ENCODE measurements at regions not wholly inside any gene's neighbourhood (a gene's known extent, or its start where the extent isn't known, plus 50 kb on each side); places are given as distances from the start of the nearest gene placed in this dataset.

DNA sequence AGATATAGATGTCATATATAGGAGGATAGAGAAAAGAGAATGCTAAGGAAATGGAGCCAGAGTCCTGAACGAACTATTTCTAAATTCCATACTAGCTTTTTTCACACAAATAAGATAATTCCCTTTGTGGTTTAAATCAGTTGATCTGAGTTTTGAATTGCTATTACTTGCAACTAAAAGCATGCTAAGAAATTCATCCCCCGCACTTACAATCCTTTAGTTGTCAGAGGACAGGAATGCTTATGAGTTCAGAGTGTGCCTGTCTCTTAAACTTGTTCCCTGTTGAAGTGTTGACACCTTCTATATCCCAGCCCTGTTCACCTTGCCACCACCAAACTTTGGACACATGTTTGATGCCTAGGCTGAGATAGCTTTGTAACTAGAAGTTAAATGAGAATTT lies 406.2 kb downstream of the METTL15 start:
- FAIRE-seq (no peak), DNase-seq (ENCODE audit: extremely low spot score, insufficient read length, low read depth) (no peak)

GRCh38 chr11:28512143-28512756 lies 404.1 kb downstream of the METTL15 start:
- FAIRE-seq (no peak), DNase-seq (ENCODE audit: extremely low spot score, insufficient read length, low read depth) (no peak)

DNA sequence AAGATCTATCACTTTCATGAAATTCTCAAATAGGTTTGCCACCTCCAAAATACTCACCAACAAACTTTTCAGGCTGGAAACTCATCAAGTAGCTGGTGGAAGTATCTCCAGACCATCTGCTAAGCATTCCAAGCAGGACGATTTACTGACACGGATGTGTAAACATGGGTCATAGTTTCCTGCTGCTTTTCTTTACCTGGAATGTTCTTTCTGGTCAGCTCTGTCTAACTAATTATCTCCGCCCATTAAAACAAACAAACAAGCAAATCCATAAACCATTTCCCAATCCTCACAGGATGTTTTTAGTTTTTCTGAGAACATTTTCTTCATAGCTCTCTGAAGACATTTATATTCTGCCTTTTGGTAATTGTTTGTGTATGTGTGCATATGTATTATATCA lies 397.0 kb downstream of the METTL15 start:
- no peak for FAIRE-seq
- no peak for DNase-seq (ENCODE audit: extremely low spot score, insufficient read length, low read depth)

- FAIRE-seq (no peak), DNase-seq (ENCODE audit: extremely low spot score, insufficient read length, low read depth) (no peak)
Measured at GRCh38 chr11:28504555-28505110, 396.4 kb downstream of the METTL15 start.

DNA sequence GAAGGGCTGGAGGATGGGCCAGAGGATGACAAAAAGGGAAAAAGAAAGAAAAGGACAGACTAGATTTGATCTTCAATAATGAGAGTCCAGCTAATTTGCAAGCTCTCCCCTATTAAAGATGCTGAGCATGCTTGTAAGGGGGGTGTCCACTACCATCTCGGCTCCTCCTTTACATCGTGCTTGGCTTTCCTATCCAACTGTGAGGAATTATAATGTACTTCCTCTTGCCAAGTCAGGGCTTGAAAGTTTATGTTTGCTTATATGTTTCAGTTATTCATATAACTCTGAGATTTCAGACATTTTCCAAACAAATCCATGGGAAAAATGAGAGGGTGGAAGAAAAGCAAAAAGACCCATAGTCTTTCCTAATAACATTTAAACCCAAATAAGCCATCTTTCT lies 387.1 kb downstream of the METTL15 start:
- no peak for DNase-seq (ENCODE audit: extremely low spot score, insufficient read length, low read depth)
- no peak for FAIRE-seq

GRCh38 chr11:28491431-28491830 lies 383.2 kb downstream of the METTL15 start:
- FAIRE-seq (no peak), DNase-seq (ENCODE audit: extremely low spot score, insufficient read length, low read depth) (no peak)

DNA sequence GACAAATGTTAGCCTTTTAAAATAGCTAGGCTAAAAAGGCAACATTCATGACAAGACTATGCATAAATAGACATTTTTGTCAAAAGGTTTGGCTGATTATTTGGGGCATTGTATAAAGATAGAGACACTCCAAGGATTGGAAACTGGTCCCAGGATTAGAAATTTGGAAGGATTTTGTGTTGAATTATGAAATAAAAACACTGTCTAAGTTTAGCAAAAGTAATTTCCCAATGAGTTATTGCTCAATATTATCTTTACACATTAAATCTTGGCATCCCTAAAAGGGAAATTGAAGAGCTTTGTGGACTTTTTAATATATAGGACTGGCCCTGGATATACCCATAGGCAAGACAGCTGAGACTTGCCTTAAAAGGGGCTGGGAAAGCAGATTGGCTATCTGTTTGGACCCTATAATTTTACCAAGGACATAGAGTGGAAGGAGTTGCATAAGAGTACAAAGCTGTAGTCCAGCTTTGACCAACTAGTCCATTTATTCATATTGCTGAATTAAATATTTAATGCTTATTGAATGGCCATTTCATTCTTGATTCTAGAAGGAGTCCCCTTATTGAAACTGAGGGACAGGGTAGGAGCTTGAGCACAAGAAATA lies 382.7 kb downstream of the METTL15 start:
- DNase-seq (ENCODE audit: extremely low spot score, insufficient read length, low read depth): no peak
- no peak for FAIRE-seq

DNA sequence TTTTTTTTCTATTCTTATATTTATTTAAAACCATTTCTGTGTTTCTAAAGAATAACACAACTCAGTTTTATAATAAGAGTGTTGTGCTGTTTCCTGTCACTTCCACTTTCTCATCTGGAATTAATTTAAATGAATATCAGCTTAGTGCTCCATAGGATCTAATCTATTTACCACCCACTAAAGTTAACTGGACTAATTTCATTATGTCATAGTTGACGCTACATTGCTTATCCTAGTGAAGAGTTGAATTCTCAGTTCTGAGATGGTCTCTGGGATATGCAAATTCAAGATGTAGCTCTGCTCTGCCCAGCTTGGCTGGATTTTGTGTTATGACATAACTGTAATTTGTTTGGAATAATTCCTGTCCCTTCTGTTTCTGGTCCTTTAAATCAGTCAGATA lies 380.1 kb downstream of the METTL15 start:
- FAIRE-seq: no peak
- no peak for DNase-seq (ENCODE audit: extremely low spot score, insufficient read length, low read depth)

- DNase-seq (ENCODE audit: extremely low spot score, insufficient read length, low read depth) (no peak), FAIRE-seq (no peak)
Measured at GRCh38 chr11:28483072-28483867, 375.1 kb downstream of the METTL15 start.

DNA sequence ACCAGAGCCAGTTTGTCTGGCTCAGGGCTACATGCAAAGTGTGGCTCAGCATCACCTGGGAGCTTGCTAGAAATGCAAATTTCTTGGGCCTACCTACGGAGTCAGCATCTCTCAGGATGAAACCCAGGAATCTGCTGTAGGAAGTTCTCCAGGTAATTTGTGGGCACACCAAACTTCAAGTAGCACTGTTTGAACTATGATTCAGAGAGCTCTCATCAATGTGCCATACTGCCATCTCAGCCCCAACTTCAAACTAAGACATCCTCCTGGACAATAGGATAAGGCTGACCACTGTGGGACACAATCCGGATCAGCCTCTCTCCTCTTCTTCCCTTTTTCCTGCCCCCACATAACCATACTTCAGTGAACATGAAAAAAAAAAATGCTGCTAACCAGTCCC lies 374.5 kb downstream of the METTL15 start:
- FAIRE-seq (no peak), DNase-seq (ENCODE audit: extremely low spot score, insufficient read length, low read depth) (no peak)

DNA sequence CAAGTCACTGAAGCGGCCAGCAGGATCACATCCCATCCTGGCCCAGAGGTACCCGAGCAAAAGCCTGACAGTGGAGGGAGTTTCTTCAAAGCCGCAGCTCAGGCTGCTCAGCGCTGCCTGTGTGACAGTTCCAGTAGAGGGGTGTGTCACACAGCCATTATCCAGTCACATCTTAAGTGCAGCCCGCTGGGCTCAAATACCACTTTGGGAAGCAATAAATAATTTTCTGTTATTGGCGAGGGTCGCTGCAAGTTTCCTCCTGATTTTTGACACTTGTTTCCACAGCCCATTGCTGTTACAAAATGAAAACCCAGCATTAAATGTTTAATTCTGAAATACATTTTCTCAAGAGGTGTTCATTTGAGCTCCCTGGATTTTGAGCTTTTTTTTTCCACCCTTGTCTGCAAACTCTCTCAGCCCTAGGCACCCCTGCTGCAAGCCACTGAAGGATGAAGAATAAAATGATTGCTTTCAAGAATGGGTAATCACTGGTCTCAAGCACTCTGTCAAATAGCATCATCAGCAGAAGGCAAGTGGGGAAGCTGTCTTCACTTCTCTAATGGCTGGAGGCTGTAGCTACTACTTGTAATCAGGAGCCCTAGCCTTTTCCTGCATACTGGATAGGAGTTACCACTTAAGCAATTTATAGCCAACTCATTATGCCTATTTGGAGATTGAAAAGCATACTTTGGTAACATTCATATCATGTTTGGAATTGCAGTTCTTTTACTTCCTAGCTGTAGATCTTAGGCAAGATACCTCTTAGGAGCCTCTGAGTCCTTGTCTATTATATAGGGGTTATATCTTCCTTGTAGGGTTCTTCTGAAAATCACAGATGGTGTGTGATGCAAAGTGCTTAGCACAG lies 373.7 kb downstream of the METTL15 start:
- FAIRE-seq (no peak), DNase-seq (ENCODE audit: extremely low spot score, insufficient read length, low read depth) (no peak)

- no peak for FAIRE-seq
- no peak for DNase-seq (ENCODE audit: extremely low spot score, insufficient read length, low read depth)
Measured at GRCh38 chr11:28480406-28480805, 372.2 kb downstream of the METTL15 start.

- DNase-seq (ENCODE audit: extremely low spot score, insufficient read length, low read depth) (no peak), FAIRE-seq (no peak)
Measured at GRCh38 chr11:28476864-28477263, 368.7 kb downstream of the METTL15 start.

- FAIRE-seq: no peak
- DNase-seq (ENCODE audit: extremely low spot score, insufficient read length, low read depth): no peak
Measured at GRCh38 chr11:28476049-28476448, 367.9 kb downstream of the METTL15 start.

DNA sequence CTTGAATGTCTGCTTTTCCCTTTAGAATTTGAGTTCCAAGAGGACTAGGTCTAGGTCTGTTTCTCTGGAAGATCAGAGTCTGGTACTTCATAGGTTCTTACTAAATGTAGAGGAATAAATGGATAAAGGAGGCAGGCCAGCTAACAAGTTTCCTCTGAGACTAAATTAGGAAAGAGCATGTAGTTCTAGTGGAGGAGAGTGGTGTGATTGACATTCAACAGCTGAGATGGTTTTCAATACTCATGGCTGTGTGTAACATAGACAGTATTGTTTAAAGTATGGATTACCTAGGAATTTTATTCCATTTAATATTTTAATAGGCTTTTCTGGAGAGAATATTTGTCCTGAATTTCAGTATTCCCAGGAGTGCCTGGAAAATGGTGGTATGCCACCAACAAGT lies 364.7 kb downstream of the METTL15 start:
- FAIRE-seq (no peak), DNase-seq (ENCODE audit: extremely low spot score, insufficient read length, low read depth) (no peak)

GRCh38 chr11:28471537-28471936 lies 363.3 kb downstream of the METTL15 start:
- FAIRE-seq (no peak), DNase-seq (ENCODE audit: extremely low spot score, insufficient read length, low read depth) (no peak)

DNA sequence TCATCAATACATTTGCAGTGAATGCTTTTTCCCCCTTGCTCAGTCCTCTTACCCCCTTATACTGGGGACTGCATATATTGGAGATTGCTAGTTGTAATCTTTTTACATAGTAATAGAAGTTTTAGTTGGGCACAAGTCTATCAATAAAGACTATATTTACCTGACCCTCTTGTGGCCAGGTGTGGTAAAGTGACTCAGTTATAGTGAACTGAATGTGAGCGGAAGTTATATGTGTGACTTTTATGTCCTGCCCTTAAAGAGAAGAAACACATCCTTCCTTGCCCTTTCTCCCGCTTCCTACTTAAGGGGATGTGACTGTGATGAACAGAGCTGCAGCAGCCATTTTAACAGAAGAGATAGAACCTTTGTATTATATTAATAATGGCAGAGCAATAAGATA lies 362.0 kb downstream of the METTL15 start:
- DNase-seq (ENCODE audit: extremely low spot score, insufficient read length, low read depth): no peak
- no peak for FAIRE-seq

DNA sequence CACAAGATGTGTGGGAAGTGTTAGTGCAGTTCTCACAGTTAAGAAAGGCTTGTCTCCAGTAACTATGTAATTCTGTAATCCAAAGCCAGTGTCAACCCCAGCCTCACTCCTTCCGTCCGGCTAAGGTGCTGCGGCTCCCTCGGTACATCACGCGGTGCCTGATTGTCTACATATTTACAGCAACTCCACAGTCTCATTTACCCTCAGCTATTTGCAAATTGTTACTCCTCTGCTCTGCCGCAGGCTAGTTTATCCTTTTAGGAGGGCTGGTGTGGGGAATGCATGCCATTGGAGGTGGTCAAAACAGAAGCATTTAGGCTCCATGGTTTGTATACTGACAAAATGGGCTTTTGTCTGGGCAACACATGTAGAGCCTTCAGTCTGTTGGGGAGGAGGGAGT lies 358.3 kb downstream of the METTL15 start:
- DNase-seq (ENCODE audit: extremely low spot score, insufficient read length, low read depth) (no peak), FAIRE-seq (no peak)

DNA sequence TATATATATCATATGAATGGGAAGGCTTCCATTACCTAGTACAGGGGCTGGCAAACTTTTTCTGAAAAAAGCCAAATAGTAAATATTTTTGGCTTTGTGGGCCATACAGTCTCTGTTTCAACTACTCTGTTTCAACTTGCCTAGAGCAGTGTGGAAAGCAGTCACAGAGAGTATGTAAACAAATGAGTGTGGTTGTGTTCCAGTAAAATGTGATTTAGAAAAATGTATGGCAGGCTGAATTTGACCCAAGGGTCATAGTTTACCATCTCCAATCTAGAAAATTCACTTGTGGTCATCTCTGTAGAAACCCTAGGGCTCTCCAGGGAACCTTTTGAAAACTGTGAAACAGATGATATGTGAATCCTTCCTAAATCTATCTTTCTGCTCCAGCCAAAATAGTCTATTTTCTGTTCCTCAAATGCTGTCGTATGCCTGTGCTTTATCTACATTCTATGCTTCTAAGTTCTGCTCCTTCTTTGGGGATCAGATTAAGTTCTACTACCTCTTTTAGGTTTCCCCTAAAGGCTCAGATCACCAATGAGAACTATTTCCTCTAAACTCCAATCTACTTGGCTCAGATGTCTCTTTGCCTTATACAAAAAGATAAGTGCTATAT lies 356.2 kb downstream of the METTL15 start:
- DNase-seq (ENCODE audit: extremely low spot score, insufficient read length, low read depth): no peak
- no peak for FAIRE-seq

GRCh38 chr11:28463826-28464225 lies 355.6 kb downstream of the METTL15 start:
- no peak for FAIRE-seq
- DNase-seq (ENCODE audit: extremely low spot score, insufficient read length, low read depth): no peak

Measured in GM18507 (cell line).